K562 (cell line): ENCODE measurements at regions not wholly inside any gene's neighbourhood (a gene's known extent, or its start where the extent isn't known, plus 50 kb on each side); places are given as distances from the start of the nearest gene placed in this dataset.

ENCODE experiments used
- ATAC-seq: fragments of 200-7000 bp; cut with Tn5 transposase; 3 replicates; pipeline ENCODE4 v1.9.1; 2020; ENCODE audit warnings: moderate library complexity
- BruUV-seq: library from RNA; stranded (reverse); fragments of 400-500 nt; replicated peaks from 2 replicates; lab custom pipeline; 2021; lab: Mats Ljungman, UMichigan
- CTCF ChIA-PET: fragments of 300-600 bp; formaldehyde crosslinking; extraction: SDS; loops from one replicate; lab custom pipeline; 2021; ENCODE audit warnings: low intra/inter-chr PET ratio; lab: Yijun Ruan, JAX
- POLR2A ChIA-PET: fragments of 300-600, 350-650 bp; sonication (Branson Sonifier 250); formaldehyde crosslinking; extraction: SDS; loops from one replicate; lab custom pipeline; 2021; ENCODE audit warnings: antibody characterized with exemption, inconsistent platforms; lab: Yijun Ruan, JAX
- DNase-seq, 4 experiments: peaks; one replicate each; pipeline versions ENCODE4 v3.0.0 to v3.0.0-alpha.2; 2011 to 2018; ENCODE audit warnings: low spot score in 3 of 4, mixed read lengths in 3 of 4; ENCODE audit errors: extremely low read depth in 1 of 4
- FAIRE-seq: peaks from 2 replicates; lab custom pipeline; 2011; peaks lifted over from hg19 to GRCh38; lab: Jason Lieb, UNC
- H2AFZ ChIP-seq: 2 replicates; pipeline ENCODE4 v1.6.0; 2011; ENCODE audit warnings: low read depth, low read length, control low read depth, inconsistent platforms
- H3K27ac ChIP-seq: fragments of 200-600 bp; 3 replicates; pipeline ENCODE4 v1.8.0; 2011; ENCODE audit warnings: low read depth, mild to moderate bottlenecking, control low read depth, inconsistent platforms, low read length, moderate library complexity, mixed read lengths; ENCODE audit errors: extremely low read depth
- H3K27me3 ChIP-seq, 2 experiments: fragments of 300-600 bp in 1 of 2; 2 replicates in 1 of 2; 3 replicates in 1 of 2; pipeline versions ENCODE4 v1.6.0 to v1.8.0; 2011; ENCODE audit warnings: inconsistent platforms in 2 of 2, low read length in 2 of 2, mild to moderate bottlenecking in 1 of 2, mixed read lengths in 1 of 2, moderate library complexity in 1 of 2; ENCODE audit not compliant: control insufficient read depth in 2 of 2, insufficient read depth in 2 of 2
- H3K36me3 ChIP-seq: fragments of 300-600 bp; 3 replicates; pipeline ENCODE4 v1.8.0; 2011; ENCODE audit warnings: mild to moderate bottlenecking, low read length, inconsistent platforms; ENCODE audit not compliant: control insufficient read depth, insufficient read depth
- H3K4me1 ChIP-seq, 2 experiments: fragments of 200-600 bp in 1 of 2; replicated peaks in 1 of 2; 2 replicates in 1 of 2; 3 replicates in 1 of 2; pipeline versions ENCODE4 v1.5.1 to v1.8.0; 2011; ENCODE audit warnings: inconsistent platforms in 2 of 2, low read length in 2 of 2, mild to moderate bottlenecking in 1 of 2, mixed read lengths in 1 of 2, moderate library complexity in 1 of 2; ENCODE audit not compliant: control insufficient read depth in 2 of 2, insufficient read depth in 2 of 2
- H3K4me2 ChIP-seq: 2 replicates; pipeline ENCODE4 v1.6.1; 2011; ENCODE audit warnings: low read length, control low read depth, inconsistent platforms, mixed read lengths; ENCODE audit not compliant: insufficient read depth
- H3K4me3 ChIP-seq: fragments of 200-600 bp; sonication (generic), shearing (Covaris generic); 2 replicates; pipeline ENCODE4 v1.5.1; 2016; ENCODE audit warnings: control low read depth, inconsistent platforms
- H3K79me2 ChIP-seq: fragments of 200-600 bp; 3 replicates; pipeline ENCODE4 v1.8.0; 2011; ENCODE audit warnings: low read length, inconsistent platforms; ENCODE audit not compliant: control insufficient read depth, insufficient read depth
- H3K9ac ChIP-seq, 2 experiments: 2 replicates each; pipeline versions ENCODE4 v1.6.0 to v1.6.1; 2011; ENCODE audit warnings: low read depth in 2 of 2, low read length in 2 of 2, control low read depth in 1 of 2, inconsistent platforms in 1 of 2, mild to moderate bottlenecking in 1 of 2, mixed read lengths in 1 of 2; ENCODE audit not compliant: insufficient read depth in 1 of 2
- H3K9me1 ChIP-seq: one replicate; pipeline ENCODE4 v1.6.0; 2011; ENCODE audit warnings: inconsistent platforms, mild to moderate bottlenecking, low read length, moderate library complexity; ENCODE audit not compliant: control insufficient read depth, insufficient read depth
- H3K9me3 ChIP-seq: replicated peaks from 2 replicates; pipeline ENCODE4 v1.5.1; 2011; ENCODE audit warnings: low read depth, low read length, inconsistent platforms; ENCODE audit not compliant: control insufficient read depth, insufficient read depth
- H4K20me1 ChIP-seq: replicated peaks from 2 replicates; pipeline ENCODE4 v1.6.1; 2011; ENCODE audit warnings: low read length, inconsistent platforms, mixed read lengths; ENCODE audit not compliant: control insufficient read depth, insufficient read depth
- CSDE1 ChIP-seq, 2 experiments: fragments of 450-650 bp; IDR thresholded peaks; 2 replicates each; pipeline ENCODE4 v1.6.1; 2016; ENCODE audit warnings: mild to moderate bottlenecking in 1 of 2
- DPF2 ChIP-seq: fragments of 450-650 bp; IDR thresholded peaks from 2 replicates; pipeline ENCODE4 v1.6.1; 2016
- EHMT2 ChIP-seq: fragments of 450-650 bp; IDR thresholded peaks from 2 replicates; pipeline ENCODE4 v1.6.1; 2018; ENCODE audit warnings: antibody characterized with exemption
- HMG20B ChIP-seq: fragments of 250-450 bp; sonication (Bioruptor Pico); IDR thresholded peaks from 2 replicates; pipeline ENCODE4 v1.5.0; 2021; ENCODE audit warnings: mild to moderate bottlenecking
- KAT8 ChIP-seq: fragments of 450-650 bp; IDR thresholded peaks from 2 replicates; pipeline ENCODE4 v1.6.1; 2016; ENCODE audit warnings: low read depth, mild to moderate bottlenecking
- MCM3 ChIP-seq: fragments of 450-650 bp; IDR thresholded peaks from 2 replicates; pipeline ENCODE4 v1.6.1; 2016
- MTF1 ChIP-seq: fragments of 250-450 bp; sonication (Bioruptor Pico); IDR thresholded peaks from 2 replicates; pipeline ENCODE4 v1.9.0; 2021; ENCODE audit warnings: moderate library complexity, mild to moderate bottlenecking, inconsistent platforms, borderline replicate concordance
- NR1H2 ChIP-seq: sonication (generic); formaldehyde crosslinking; IDR thresholded peaks from 2 replicates; pipeline ENCODE4 v1.4.0; 2020; ENCODE audit warnings: mild to moderate bottlenecking, missing genetic modification reagents
- PATZ1 ChIP-seq: fragments of 250-450 bp; sonication (Bioruptor Pico); IDR thresholded peaks from 2 replicates; pipeline ENCODE4 v1.5.0; 2020; ENCODE audit warnings: mild to moderate bottlenecking, borderline replicate concordance
- WGBS: fragments of 100-300 bp; shearing (Covaris generic); methylation state at CpG from one replicate; pipeline ENCODE4 v1.1.6; 2016; ENCODE audit warnings: low coverage, mixed read lengths; ENCODE audit not compliant: insufficient coverage; ENCODE audit errors: missing lambda C conversion rate; 5-methylcytosine and 5-hydroxymethylcytosine counted together
- in situ Hi-C: fragments of 300-500 bp; cut with MboI; formaldehyde crosslinking; loops from 4 replicates; pipeline ENCODE4 v1.15.0; 2018; ENCODE audit warnings: inconsistent platforms, mixed read lengths
- intact Hi-C: fragments of 100-400 bp; cut with micrococcal nuclease; formaldehyde crosslinking; loops from 2 replicates; pipeline ENCODE4 v1.14.2; 2022
- TF ChIP-seq, protein P1 (sequence below), 2 experiments: IDR thresholded peaks in 1 of 2; conservative IDR thresholded peaks in 1 of 2; 2 replicates each; pipeline ENCODE4 v1.6.1; 2016; ENCODE audit warnings: low read depth in 2 of 2, mild to moderate bottlenecking in 1 of 2, missing compliant biosample characterization in 1 of 2, missing genetic modification characterization in 1 of 2, moderate library complexity in 1 of 2
- TF ChIP-seq, protein P2 (sequence below): fragments of 450-650 bp; IDR thresholded peaks from 2 replicates; pipeline ENCODE4 v1.6.1; 2016; ENCODE audit warnings: low read depth

GRCh38 chr6:50135968-50136367, 86.2 kb upstream of the DEFB112 start:
- Histone ChIP-seq H3K27me3 (no peaks in the 10 kb centered on the region), H3K36me3 (no peaks in the 10 kb centered on the region), H3K9me1 (no peaks in the 10 kb centered on the region), H4K20me1 (no peaks in the 10 kb centered on the region), H3K4me2 (no peak overlapping the region), H3K79me2 (no peaks in the 10 kb centered on the region), H2AFZ (no peak overlapping the region), H3K4me1 (no peaks in the 10 kb centered on the region), H3K4me3 (no peak overlapping the region), H3K9ac (no peak overlapping the region), H3K27ac (no peak overlapping the region), H3K9me3 (no peaks in the 10 kb centered on the region)
- CTCF ChIA-PET: no interaction called here
- intact Hi-C loops (no loop called here), in situ Hi-C loops (loop anchor here (25.0 kb wide), 1 partner anchor 1876 kb away; no protein-coding TSS in a partner anchor)
- no TSS peak for BruUV-seq
- FAIRE-seq (no peak), ATAC-seq (no peak), DNase-seq (no peak)
- POLR2A ChIA-PET: no interaction called here
- WGBS: 0% methylated on average over 1 of the region's 1 CpG
- no peak for TF ChIP-seq NR1H2 (CRISPR knock-in tag)
- no peak for TF ChIP-seq MTF1
- no peak for TF ChIP-seq MCM3
- no peak for TF ChIP-seq DPF2
- TF ChIP-seq, protein P1, sequence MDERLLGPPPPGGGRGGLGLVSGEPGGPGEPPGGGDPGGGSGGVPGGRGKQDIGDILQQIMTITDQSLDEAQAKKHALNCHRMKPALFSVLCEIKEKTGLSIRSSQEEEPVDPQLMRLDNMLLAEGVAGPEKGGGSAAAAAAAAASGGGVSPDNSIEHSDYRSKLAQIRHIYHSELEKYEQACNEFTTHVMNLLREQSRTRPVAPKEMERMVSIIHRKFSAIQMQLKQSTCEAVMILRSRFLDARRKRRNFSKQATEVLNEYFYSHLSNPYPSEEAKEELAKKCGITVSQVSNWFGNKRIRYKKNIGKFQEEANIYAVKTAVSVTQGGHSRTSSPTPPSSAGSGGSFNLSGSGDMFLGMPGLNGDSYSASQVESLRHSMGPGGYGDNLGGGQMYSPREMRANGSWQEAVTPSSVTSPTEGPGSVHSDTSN (CRISPR knock-in tag; IDR thresholded peaks at IDR 0.05; ENCODE audit: low read depth): no peak
- TF ChIP-seq, protein P1 (tag; conservative IDR thresholded peaks at IDR 0.05; ENCODE audit: low read depth): no peak
- no peak for TF ChIP-seq CSDE1 (IDR thresholded peaks at IDR 0.05)
- TF ChIP-seq HMG20B (CRISPR knock-in tag): no peak
- TF ChIP-seq PATZ1 (CRISPR knock-in tag): no peak
- TF ChIP-seq, protein P2, sequence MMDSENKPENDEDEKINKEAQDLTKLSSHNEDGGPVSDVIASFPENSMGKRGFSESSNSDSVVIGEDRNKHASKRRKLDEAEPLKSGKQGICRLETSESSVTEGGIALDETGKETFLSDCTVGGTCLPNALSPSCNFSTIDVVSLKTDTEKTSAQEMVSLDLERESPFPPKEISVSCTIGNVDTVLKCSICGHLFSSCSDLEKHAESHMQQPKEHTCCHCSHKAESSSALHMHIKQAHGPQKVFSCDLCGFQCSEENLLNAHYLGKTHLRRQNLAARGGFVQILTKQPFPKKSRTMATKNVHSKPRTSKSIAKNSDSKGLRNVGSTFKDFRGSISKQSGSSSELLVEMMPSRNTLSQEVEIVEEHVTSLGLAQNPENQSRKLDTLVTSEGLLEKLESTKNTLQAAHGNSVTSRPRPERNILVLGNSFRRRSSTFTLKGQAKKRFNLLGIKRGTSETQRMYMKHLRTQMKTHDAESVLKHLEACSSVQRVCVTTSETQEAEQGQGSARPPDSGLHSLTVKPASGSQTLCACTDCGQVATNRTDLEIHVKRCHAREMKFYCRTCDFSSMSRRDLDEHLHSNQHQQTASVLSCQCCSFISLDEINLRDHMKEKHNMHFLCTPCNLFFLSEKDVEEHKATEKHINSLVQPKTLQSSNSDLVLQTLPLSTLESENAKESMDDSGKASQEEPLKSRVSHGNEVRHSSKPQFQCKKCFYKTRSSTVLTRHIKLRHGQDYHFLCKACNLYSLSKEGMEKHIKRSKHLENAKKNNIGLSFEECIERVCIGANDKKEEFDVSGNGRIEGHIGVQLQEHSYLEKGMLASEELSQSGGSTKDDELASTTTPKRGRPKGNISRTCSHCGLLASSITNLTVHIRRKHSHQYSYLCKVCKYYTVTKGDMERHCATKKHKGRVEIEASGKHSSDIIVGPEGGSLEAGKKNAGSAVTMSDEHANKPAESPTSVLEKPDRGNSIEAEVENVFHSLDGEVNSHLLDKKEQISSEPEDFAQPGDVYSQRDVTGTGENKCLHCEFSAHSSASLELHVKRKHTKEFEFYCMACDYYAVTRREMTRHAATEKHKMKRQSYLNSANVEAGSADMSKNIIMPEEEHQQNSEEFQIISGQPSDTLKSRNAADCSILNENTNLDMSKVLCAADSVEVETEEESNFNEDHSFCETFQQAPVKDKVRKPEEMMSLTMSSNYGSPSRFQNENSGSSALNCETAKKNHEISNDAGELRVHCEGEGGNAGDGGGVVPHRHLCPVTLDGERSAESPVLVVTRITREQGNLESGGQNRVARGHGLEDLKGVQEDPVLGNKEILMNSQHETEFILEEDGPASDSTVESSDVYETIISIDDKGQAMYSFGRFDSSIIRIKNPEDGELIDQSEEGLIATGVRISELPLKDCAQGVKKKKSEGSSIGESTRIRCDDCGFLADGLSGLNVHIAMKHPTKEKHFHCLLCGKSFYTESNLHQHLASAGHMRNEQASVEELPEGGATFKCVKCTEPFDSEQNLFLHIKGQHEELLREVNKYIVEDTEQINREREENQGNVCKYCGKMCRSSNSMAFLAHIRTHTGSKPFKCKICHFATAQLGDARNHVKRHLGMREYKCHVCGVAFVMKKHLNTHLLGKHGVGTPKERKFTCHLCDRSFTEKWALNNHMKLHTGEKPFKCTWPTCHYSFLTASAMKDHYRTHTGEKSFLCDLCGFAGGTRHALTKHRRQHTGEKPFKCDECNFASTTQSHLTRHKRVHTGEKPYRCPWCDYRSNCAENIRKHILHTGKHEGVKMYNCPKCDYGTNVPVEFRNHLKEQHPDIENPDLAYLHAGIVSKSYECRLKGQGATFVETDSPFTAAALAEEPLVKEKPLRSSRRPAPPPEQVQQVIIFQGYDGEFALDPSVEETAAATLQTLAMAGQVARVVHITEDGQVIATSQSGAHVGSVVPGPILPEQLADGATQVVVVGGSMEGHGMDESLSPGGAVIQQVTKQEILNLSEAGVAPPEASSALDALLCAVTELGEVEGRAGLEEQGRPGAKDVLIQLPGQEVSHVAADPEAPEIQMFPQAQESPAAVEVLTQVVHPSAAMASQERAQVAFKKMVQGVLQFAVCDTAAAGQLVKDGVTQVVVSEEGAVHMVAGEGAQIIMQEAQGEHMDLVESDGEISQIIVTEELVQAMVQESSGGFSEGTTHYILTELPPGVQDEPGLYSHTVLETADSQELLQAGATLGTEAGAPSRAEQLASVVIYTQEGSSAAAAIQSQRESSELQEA: no peak
- TF ChIP-seq KAT8: no peak
- TF ChIP-seq EHMT2: no peak
